HG03457 (cell line): ENCODE measurements at regions not wholly inside any gene's neighbourhood (a gene's known extent, or its start where the extent isn't known, plus 50 kb on each side); places are given as distances from the start of the nearest gene placed in this dataset.
A peak's percentile ranks its signal among the peaks of the same experiment; 100 is the strongest.

Experiments used
- ATAC-seq: cut with Tn5 transposase; IDR thresholded peaks from one replicate; pipeline ENCODE4 v1.9.1; 2021; ENCODE audit warnings: moderate number of reproducible peaks; ENCODE audit not compliant: unreplicated experiment

DNA sequence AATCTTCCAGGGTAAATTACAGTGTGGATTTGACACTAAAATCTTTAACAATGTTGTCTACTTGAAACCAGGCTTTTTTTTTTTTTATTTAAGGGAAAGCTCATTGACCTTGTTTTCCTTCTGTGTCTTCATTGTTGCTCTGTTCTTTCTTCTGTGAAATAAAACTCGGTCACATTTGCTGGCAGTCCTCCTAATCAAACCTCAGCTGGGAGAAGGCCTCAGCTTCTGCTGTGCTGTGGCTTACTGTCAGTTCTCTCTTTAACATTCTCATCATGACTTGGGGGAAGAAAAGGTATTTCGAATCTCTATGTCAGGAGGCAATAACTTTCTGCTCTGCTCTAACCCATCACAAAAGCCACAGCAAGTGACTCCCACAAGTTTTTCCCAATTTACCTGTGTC is 268.9 kb downstream of the ZNF608 start:
- no peak for ATAC-seq

- ATAC-seq = no peak
These were observed 269.4 kb downstream of the ZNF608 start for GRCh38 chr5:124477062-124477461.

DNA sequence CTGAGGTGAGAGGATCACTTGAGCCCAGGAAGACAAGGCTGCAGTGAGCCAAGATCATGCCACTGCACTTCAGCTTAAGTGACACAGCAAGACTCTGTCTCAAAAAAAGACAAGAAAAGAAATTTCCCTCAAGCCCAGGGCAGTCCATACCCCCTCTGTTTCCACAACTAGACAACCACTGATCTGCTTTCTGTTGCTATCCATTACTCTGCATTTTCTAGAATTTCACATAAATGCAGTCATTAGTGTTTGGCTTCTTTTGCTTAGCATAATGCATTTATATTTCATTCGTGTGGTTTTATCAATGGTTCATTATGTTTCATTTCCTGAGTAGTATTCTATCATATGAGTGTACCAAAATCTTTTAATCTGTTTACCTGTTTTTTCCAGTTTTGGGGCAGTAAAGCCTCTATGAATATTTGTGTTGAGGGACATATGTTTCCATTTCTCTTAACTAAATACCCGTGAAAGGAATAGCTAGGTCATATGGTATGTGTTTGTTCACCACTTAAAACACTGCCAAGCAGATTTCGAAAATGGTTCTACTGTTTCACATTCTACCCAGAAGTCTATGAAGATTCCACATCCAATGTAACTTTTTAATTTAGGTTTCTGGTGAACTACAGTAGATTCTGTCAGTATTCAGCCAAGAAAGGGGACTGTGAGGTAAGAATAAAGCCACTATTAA is 271.8 kb downstream of the ZNF608 start:
- ATAC-seq = no peak

DNA sequence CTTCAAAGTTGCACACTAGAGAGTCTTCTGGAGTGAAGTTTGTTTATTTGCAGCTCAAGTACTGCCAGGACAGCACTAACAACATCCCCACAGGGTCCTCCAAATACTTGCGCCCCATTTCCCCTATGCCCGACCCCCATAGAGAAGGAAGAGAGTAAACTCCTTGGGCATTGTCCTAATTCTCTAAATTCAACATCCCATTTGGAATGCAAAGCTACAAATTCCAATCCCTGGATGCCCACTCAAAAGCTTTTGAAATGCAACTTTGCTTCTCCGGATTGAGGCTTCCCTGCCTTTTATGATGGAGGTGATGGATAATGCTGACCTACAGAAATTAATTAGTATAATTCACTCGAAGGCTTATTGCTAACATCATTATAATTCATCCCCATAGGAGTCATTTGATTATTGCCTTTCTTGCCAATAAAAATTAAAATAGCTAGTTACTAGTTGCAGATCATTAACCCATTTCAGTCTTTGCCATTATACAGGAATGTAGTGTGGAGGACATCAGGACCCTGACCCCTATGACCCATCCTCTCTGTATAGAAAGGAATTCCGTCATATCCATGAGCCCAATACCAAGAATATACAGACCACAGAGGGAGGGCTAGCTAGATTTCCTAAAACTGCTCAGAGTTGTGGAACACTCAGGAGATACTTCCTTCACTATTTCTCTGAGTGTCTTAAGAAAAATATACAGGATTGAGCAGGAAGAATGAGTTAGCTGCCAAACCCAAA is 277.6 kb downstream of the ZNF608 start:
- ATAC-seq = no peak

- no peak for ATAC-seq
These were observed 278.7 kb downstream of the ZNF608 start for GRCh38 chr5:124467745-124468144.

DNA sequence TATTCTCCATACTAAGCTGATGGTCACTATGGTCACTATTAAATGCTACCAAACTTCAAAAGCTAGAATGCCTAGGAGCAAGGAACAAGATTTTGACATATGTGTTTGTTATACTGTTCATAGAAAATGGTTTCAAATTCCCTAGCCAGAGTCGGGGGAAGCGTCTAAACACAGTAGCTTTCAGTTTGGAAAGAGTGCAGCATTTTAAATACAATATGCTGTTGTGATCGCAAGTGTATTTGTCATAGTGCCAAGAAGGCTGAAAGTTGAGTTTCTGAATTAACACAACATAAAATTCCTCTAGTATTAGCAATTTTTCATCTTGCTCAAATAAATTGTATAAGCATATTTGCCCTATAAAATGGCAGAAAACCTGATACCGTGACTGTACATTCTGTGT is 280.4 kb downstream of the ZNF608 start:
- ATAC-seq = no peak

GRCh38 chr5:124463851-124464250 is 282.6 kb downstream of the ZNF608 start:
- no peak for ATAC-seq

GRCh38 chr5:124462751-124463150 is 283.7 kb downstream of the ZNF608 start:
- ATAC-seq = no peak

DNA sequence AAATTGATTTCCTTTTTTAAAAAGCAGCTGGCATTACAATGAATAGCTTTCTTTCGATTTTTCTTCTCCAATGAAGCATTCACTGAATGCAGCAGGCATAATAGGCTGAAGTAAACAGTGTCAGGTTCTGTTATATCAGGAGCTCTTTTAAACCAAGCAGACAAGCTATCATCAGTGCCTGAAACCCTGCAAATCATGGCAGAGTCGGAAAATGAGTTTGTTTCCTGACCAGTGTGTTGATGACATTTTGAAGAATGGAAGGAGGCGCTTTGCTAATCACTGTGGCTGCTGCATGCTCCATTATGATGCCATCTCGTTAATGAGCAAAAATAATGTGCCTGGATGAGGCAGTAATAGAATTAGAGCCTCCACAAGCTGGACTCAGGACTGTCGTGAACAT is 284.5 kb downstream of the ZNF608 start:
- ATAC-seq = no peak

DNA sequence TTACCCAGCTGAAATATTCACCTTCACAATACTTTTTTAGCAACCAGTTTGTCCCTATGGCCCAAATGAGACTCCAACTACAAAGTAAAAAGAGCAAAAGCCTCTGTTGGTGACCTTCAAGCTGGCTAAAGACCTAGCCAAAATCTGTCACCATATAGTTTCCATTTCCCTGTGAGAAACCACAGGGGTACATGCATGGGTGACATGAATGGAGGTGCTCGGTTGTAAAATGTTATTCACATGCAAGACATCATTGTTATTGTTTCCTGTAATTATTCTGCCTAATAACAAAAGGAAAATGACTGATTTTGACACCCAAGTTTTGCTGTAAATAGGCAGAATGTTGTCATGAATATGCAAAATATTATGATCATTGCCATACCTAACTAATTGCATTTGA is 285.3 kb downstream of the ZNF608 start:
- ATAC-seq = no peak

- no peak for ATAC-seq
These were observed 285.8 kb downstream of the ZNF608 start for GRCh38 chr5:124460642-124461041.

DNA sequence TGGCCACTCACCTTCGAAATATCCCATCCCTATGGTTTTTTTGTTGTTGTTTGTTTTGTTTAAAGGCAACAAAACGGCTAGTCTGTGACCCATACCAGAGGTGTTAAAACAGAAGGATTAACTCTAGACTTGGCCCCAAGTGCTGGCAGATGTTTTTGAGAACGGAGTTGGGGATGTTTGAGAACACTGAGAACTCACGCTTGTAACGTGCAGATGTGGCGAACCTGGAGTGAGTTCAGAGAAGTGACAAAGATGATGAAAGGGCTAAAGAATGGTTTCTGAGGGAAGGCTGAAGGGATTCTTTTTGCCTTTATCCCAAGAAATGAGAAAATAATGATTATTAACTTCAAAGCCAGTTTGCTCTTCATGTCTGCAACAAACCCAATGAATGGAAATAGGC is 286.5 kb downstream of the ZNF608 start:
- ATAC-seq = no peak

- ATAC-seq = no peak
These were observed 288.5 kb downstream of the ZNF608 start for GRCh38 chr5:124457901-124458300.

DNA sequence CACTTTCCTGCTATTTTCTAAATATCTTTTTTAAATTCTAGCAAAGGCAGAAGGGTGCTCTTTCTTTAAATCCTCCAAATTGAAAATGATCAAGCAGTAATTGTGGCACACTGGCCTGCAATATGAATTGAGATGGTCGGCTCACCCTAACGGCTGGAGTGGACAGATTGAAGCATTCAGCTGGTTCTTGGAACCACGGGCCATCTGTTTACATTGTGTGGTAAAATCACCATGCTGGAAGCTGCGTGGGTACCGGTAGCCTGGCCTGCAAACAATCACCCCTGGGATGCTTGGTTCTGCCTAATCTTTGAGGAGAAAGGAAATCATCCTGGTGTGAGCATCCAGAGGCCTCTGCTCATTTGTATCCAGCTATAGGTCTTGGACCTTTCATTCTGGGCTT is 289.3 kb downstream of the ZNF608 start:
- no peak for ATAC-seq

DNA sequence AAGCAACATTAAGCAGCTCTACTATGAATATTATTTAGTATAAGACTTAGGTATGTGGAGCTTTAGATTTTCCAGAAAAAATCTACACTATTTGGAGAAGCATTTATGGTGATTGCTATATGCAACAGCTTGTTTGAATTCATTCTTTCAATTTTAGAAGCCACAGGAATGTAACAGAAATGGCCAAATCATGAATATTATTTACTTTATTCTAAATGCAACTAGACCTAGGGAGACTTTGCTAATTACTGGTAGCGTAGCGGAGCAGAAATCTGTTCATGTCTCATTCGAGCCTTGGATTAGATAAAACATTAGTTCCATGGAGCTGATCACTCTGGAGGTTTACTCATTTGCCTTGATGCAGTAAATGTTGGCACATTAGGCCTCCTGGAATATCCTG is 290.2 kb downstream of the ZNF608 start:
- ATAC-seq = no peak

DNA sequence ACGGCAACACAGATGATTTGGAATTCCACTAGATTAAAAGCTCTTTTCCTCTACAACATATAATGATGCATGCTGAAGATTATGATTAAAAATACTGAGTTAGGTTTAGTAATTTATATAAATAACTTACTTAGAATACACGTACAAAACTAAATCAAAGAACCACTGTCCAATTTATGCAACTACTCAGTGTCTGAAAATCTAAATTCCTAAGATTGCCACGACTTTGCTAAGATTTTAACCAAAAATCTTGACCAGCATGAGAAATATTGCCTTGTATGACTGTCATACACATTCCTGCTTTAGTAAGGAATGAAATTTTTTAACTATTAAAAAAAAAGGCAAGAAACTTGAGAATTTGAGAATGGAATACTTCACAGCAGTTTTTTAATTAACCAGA is 292.4 kb downstream of the ZNF608 start:
- ATAC-seq = no peak

DNA sequence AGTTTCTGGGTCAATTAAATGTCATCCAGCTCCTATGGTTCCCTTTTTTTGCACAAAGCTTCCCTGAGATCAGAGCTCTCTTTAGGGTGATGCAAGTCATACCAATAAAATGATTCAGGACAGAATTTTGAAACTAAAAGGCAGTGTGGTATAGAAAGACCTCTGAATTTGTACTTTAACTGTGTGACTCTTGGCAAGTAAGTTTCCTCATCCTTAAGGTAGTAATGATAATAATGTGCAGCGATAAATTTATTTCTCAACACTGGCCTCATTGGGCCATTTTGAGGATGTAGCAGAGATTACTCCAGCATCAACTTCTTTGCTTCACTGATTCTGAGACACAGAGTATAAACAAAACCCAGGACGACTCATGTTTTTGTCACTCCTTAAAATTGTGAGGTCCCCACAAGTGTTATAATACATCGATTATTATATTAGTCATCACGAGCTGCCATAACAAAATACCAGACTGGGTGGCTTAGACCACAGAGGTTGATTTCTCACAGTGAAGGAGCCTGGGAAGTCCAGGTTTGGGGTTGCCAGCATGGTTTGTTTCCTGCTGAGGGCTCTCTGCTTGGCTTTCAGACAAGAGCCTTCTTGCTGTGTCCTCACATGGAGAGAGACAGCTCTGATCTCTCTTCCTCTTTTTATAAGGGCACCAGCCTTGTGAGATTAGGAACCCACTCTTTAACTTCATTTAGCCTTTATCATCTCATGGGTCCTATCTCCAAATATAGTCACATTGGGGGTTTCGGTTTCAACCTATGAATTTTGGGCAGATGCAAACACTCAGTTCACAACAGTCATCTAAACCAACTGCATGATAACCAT is 293.0 kb downstream of the ZNF608 start:
- ATAC-seq = peak; percentile 98

- no peak for ATAC-seq
These were observed 294.0 kb downstream of the ZNF608 start for GRCh38 chr5:124452412-124452811.

- ATAC-seq = no peak
These were observed 294.6 kb downstream of the ZNF608 start for GRCh38 chr5:124451721-124452383.

DNA sequence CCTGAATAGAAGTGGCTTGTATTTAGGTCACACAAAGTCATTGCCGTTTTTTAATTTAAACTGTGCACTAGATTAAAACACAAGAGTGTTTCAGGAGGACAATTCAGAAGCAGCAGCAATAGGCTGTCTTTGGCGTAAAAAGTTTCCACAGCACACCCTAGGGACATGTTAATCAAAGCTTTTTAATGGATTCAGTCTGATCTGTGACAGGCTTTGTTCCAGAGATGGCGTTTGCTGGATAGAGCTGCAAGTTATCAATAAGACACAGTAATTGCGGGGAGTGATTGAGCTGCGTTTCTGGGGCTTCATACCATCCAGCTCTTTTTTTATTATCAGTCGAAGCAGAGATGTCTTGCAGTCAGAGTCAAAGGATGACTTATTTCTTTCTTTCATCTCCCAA is 300.3 kb downstream of the ZNF608 start:
- no peak for ATAC-seq

DNA sequence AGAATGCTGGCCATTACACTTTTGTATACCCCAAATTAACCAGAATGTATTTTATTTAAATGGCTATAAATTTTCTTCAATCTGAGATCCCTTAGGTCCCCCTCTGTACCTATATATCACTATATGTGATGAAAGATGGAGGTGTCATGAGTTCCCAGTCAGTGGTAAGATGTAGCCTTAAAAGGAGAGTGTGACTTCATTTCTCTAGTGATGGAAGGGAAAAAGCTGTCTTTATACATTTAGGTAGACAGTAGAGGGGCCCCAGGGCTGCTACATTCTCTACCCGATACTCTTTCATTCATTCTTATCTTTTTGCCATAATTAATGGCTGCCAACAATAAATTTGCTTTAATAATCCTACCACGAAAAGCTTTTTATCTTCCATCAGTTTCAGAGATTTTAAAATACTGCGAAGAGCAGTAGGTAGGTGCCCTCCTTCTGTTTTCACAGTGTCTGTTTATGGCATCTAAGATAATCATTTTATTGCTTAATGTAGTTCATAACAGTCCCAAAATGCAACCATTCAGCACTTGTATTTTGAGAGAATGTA is 301.3 kb downstream of the ZNF608 start:
- ATAC-seq = no peak
